ENCODE measurements at regions not wholly inside any gene's neighbourhood (a gene's known extent, or its start where the extent isn't known, plus 50 kb on each side); places are given as distances from the start of the nearest gene placed in this dataset.

DNA sequence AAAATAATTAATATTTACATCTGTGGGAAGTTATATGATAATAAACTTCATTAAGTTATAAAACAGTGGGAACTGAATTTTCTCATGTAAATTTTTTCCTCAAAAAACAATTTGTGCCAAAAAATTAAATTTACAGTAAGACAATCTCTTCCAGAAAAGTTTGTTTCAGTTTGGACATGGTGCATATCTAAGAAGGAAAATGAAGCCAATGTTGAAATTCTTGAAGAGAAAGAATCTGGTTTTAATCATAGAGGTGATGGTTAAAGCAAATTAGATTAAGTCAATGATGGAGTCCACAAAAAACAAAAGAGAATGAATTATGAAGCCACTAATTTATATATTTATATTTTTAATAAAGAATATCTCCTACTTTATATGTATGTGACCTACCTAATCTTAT lies 457.2 kb upstream of the SLITRK1 start:
- Histone ChIP-seq H3K4me3 (replicated peaks in 1 of 3) (no peak overlapping the region), H3K36me3 (no peaks in the 10 kb centered on the region), H3K27ac (no peak overlapping the region), H3K9me3 (no peaks in the 10 kb centered on the region), H3K4me1 (no peaks in the 10 kb centered on the region), H3K27me3 (no peaks in the 10 kb centered on the region)
- no peak for TF ChIP-seq POLR2A (IDR thresholded peaks at IDR 0.05)
- TF ChIP-seq, protein P1, sequence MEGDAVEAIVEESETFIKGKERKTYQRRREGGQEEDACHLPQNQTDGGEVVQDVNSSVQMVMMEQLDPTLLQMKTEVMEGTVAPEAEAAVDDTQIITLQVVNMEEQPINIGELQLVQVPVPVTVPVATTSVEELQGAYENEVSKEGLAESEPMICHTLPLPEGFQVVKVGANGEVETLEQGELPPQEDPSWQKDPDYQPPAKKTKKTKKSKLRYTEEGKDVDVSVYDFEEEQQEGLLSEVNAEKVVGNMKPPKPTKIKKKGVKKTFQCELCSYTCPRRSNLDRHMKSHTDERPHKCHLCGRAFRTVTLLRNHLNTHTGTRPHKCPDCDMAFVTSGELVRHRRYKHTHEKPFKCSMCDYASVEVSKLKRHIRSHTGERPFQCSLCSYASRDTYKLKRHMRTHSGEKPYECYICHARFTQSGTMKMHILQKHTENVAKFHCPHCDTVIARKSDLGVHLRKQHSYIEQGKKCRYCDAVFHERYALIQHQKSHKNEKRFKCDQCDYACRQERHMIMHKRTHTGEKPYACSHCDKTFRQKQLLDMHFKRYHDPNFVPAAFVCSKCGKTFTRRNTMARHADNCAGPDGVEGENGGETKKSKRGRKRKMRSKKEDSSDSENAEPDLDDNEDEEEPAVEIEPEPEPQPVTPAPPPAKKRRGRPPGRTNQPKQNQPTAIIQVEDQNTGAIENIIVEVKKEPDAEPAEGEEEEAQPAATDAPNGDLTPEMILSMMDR (IDR thresholded peaks at IDR 0.05): no peak
- intact Hi-C loops (cut with DNase I): no loop called here
- no peak for DNase-seq

DNA sequence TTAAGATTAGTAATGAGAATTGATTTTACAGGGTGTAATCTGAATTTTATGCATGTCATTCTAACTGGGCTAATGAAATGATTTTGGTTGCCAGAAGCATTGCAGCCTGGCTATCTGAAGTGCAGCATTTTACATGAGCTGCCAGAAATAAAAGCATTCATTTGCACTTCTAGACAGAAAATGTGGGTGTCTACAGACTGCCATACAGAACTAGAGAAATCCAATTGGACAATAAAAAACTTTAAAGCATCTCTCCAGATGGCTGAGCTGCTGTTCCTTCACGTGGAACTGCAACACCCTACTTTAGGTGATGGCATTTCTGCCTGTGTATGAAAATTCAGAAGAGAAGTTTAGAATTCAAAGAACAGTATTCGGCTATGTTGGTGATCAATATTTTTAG lies 450.1 kb upstream of the SLITRK1 start:
- 68% methylated on average over 2 of the region's 2 CpGs for WGBS, 2 donors

DNA sequence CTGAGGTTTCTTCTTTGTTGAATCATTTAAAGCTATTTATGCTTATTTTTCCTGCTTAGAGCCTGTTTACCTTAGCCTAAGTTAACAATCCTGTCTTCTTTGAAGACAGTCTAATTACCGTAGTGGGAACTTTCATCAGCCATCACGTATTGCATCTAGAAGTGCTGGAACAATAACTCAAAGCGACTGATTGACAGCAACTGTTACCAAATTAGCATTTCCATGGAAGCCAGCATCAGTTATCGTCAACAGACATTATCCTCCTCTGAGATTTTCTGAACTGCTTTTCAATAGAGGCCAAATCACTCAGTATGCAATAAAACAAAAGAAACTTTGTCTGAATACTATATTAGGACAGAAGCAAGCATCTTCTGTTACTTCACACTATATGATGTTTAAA lies 433.3 kb upstream of the SLITRK1 start:
- Histone ChIP-seq H3K4me3 (replicated peaks in 1 of 3) (no peak overlapping the region), H3K9me3 (no peaks in the 10 kb centered on the region), H3K27me3 (no peaks in the 10 kb centered on the region), H3K36me3 (no peaks in the 10 kb centered on the region), H3K27ac (no peak overlapping the region), H3K4me1 (no peaks in the 10 kb centered on the region)
- WGBS, 2 donors: 54 to 66% methylated on average over 4 of the region's 4 CpGs
- TF ChIP-seq, protein P1 (IDR thresholded peaks at IDR 0.05): no peak
- TF ChIP-seq POLR2A (IDR thresholded peaks at IDR 0.05): no peak
- no peak for DNase-seq
- intact Hi-C loops (cut with DNase I): no loop called here

More for the DNA sequence above, 450.1 kb upstream of the SLITRK1 start:
- Histone ChIP-seq H3K9me3 (no peaks in the 10 kb centered on the region), H3K4me3 (replicated peaks in 1 of 3) (no peak overlapping the region), H3K27ac (no peak overlapping the region), H3K27me3 (no peaks in the 10 kb centered on the region), H3K36me3 (no peaks in the 10 kb centered on the region), H3K4me1 (no peaks in the 10 kb centered on the region)
- intact Hi-C loops (cut with DNase I): no loop called here
- DNase-seq: no peak
- TF ChIP-seq, protein P1 (IDR thresholded peaks at IDR 0.05): no peak
- TF ChIP-seq POLR2A (IDR thresholded peaks at IDR 0.05): no peak

DNA sequence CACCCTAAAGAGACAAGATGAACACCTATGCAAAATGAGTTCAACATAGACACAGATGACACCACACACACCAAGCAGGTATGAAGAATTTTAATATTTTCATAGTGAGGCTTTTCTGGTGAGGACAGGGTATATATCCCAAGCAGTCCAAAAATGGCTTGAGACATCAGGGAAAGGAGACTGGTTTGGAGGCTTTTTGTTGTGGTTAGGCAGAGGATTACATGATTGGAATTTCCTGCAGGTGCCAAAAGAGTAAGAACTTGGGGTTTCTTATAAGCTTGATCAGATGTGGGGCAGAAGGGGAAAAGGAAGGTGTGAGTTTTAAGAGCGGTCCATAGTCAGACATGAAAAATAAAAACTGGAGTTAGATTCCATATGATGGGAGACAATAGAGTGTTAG lies 420.8 kb upstream of the SLITRK1 start:
- intact Hi-C loops (cut with DNase I): no loop called here
- no peak overlapping the region for H3K4me3 ChIP-seq (replicated peaks in 1 of 3)
- H3K27ac ChIP-seq: no peak overlapping the region
- H3K4me1 ChIP-seq: no peaks in the 10 kb centered on the region
- 97% methylated on average over 1 of the region's 1 CpG for WGBS, 2 donors
- H3K27me3 ChIP-seq: no peaks in the 10 kb centered on the region
- TF ChIP-seq, protein P1 (IDR thresholded peaks at IDR 0.05): no peak
- no peak for TF ChIP-seq POLR2A (IDR thresholded peaks at IDR 0.05)
- DNase-seq: no peak
- H3K9me3 ChIP-seq: no peaks in the 10 kb centered on the region
- H3K36me3 ChIP-seq: no peaks in the 10 kb centered on the region

DNA sequence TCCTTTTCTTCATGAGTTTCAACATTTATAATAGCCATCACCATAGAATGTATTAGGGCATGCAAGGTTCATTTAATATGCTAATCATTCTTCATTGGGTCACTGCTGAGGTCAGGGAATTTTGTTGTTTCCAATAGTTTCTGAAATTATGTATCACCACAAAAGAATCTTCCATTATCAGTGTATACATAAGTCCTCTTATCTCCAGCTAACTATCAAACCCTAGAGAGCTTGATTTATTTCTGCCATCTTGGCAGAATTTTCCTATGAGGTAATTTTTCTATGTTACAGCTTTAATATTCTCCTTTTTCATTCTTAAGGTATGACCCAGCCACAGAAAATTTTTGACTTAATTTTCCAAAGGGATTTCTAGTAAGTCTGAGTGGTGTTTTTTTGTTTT lies 415.0 kb upstream of the SLITRK1 start:
- H3K27ac ChIP-seq: no peak overlapping the region
- no peak overlapping the region for H3K4me3 ChIP-seq (replicated peaks in 1 of 3)
- no peaks in the 10 kb centered on the region for H3K9me3 ChIP-seq
- no peaks in the 10 kb centered on the region for H3K27me3 ChIP-seq
- no peaks in the 10 kb centered on the region for H3K36me3 ChIP-seq
- intact Hi-C loops (cut with DNase I): no loop called here
- DNase-seq: no peak
- no peaks in the 10 kb centered on the region for H3K4me1 ChIP-seq
- TF ChIP-seq POLR2A (IDR thresholded peaks at IDR 0.05): no peak
- TF ChIP-seq, protein P1 (IDR thresholded peaks at IDR 0.05): no peak
